ENCODE measurements at regions not wholly inside any gene's neighbourhood (a gene's known extent, or its start where the extent isn't known, plus 50 kb on each side); places are given as distances from the start of the nearest gene placed in this dataset.

DNA sequence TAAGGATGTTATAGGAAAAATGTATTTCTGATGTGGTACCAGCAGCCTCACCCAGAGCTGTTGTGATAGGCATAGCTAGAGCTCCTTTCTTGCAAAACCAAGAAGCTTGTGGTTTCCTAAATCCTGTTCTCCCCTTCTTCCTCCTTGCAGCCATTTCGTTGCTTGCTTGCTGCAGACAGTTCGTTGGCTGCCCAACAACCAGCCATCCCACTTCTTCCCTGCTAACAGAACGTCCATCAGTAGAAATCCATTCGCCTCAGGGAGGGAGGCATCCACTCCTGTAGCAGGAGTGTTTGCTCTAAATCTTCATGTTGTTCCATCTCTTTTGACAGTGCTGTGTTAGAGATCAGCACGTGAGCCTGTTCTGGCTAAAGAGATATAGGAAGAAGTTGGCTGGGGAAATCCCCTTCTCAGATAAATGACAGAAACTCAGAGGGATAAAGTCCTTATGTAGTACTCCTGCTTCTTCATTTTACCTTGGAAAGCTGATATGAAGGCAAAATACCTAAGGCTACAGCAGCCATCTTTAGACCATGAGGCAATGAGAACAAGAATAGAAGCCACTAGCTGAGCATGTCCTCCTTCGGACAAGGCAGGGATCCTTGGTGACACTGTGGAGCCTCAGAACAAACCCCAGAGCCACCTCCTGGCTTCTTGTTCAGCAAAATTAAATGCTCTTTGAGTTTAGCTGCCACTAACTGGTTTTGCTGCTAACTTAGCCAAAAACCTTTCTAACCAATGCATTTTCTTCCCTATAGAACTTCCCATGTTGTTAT, 68.4 kb upstream of the RELL1 start:
- no peak for ATAC-seq
- RAD21 ChIA-PET (ENCODE audit: low non-redundant PET in 1 of 2, low total read pairs in 2 of 2, uncharacterized antibody in 2 of 2, unreplicated experiment in 2 of 2): no interaction called here
- no peak overlapping the region for H3K4me3 ChIP-seq (replicated peaks in 1 of 2; ENCODE audit: low read depth in 1 of 2, low read length in 2 of 2)
- H3K9me2 ChIP-seq (ENCODE audit: insufficient read depth): no peaks in the 10 kb centered on the region
- BruUV-seq (replicated peaks): no TSS peak
- no peaks in the 10 kb centered on the region for H3K36me3 ChIP-seq (ENCODE audit: control insufficient read depth in 1 of 2, insufficient read depth in 2 of 2, low read length in 2 of 2)
- DNase-seq (ENCODE audit: low read depth, low spot score): no peak
- no peak overlapping the region for H3K27ac ChIP-seq (ENCODE audit: low read depth, low read length)
- H3K9ac ChIP-seq (ENCODE audit: low read length): no peak overlapping the region
- no peak overlapping the region for H3K4me2 ChIP-seq (ENCODE audit: low read length)
- H3K27me3 ChIP-seq (ENCODE audit: insufficient read depth, low read length): no peaks in the 10 kb centered on the region
- no peaks in the 10 kb centered on the region for H3K9me3 ChIP-seq (ENCODE audit: control insufficient read depth in 1 of 2, insufficient read depth in 1 of 2, low read depth in 1 of 2, low read length in 2 of 2)
- POLR2A ChIA-PET: no interaction called here
- no peaks in the 10 kb centered on the region for H3K79me2 ChIP-seq (ENCODE audit: insufficient read depth, low read length)
- intact Hi-C loops (cut with micrococcal nuclease): no loop called here
- no peaks in the 10 kb centered on the region for H4K20me1 ChIP-seq (ENCODE audit: insufficient read depth)
- H3K4me1 ChIP-seq (ENCODE audit: control insufficient read depth in 1 of 2, insufficient read depth in 2 of 2, low read length in 2 of 2): no peaks in the 10 kb centered on the region
- H2AFZ ChIP-seq (ENCODE audit: low read depth, low read length, poor library complexity, severe bottlenecking): no peak overlapping the region
- no peak for TF ChIP-seq POLR2AphosphoS5 (IDR thresholded peaks at IDR 0.05; ENCODE audit: low read depth, low read length)
- CTCF ChIA-PET: no interaction called here

GRCh38 chr4:37749398-37749988, 63.3 kb upstream of the RELL1 start:
- no peak overlapping the region for H3K27ac ChIP-seq (ENCODE audit: low read depth, low read length)
- H3K79me2 ChIP-seq (ENCODE audit: insufficient read depth, low read length): no peaks in the 10 kb centered on the region
- no peak for ATAC-seq
- no peak overlapping the region for H2AFZ ChIP-seq (ENCODE audit: low read depth, low read length, poor library complexity, severe bottlenecking)
- no peaks in the 10 kb centered on the region for H3K9me3 ChIP-seq (ENCODE audit: control insufficient read depth in 1 of 2, insufficient read depth in 1 of 2, low read depth in 1 of 2, low read length in 2 of 2)
- H3K4me2 ChIP-seq (ENCODE audit: low read length): no peak overlapping the region
- H3K27me3 ChIP-seq (ENCODE audit: insufficient read depth, low read length): no peaks in the 10 kb centered on the region
- no peaks in the 10 kb centered on the region for H3K9me2 ChIP-seq (ENCODE audit: insufficient read depth)
- TF ChIP-seq CEBPB (IDR thresholded peaks at IDR 0.05; ENCODE audit: low read depth): no peak
- TF ChIP-seq REST (IDR thresholded peaks at IDR 0.05; ENCODE audit: low read depth): no peak
- TF ChIP-seq, protein P1, sequence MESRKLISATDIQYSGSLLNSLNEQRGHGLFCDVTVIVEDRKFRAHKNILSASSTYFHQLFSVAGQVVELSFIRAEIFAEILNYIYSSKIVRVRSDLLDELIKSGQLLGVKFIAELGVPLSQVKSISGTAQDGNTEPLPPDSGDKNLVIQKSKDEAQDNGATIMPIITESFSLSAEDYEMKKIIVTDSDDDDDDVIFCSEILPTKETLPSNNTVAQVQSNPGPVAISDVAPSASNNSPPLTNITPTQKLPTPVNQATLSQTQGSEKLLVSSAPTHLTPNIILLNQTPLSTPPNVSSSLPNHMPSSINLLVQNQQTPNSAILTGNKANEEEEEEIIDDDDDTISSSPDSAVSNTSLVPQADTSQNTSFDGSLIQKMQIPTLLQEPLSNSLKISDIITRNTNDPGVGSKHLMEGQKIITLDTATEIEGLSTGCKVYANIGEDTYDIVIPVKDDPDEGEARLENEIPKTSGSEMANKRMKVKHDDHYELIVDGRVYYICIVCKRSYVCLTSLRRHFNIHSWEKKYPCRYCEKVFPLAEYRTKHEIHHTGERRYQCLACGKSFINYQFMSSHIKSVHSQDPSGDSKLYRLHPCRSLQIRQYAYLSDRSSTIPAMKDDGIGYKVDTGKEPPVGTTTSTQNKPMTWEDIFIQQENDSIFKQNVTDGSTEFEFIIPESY (IDR thresholded peaks at IDR 0.05; ENCODE audit: extremely low read depth, insufficient replicate concordance, low read length): no peak
- no peak for TF ChIP-seq EZH2phosphoT487 (IDR thresholded peaks at IDR 0.05; ENCODE audit: borderline replicate concordance)
- TF ChIP-seq POLR2A (IDR thresholded peaks at IDR 0.05; ENCODE audit: borderline replicate concordance, extremely low read depth, insufficient read depth, insufficient read length): no peak
- no peak for TF ChIP-seq SP1 (IDR thresholded peaks at IDR 0.05; ENCODE audit: low read depth)
- no peak for TF ChIP-seq CBX3 (IDR thresholded peaks at IDR 0.05; ENCODE audit: low read depth)
- no peak for TF ChIP-seq MAX (IDR thresholded peaks at IDR 0.05)
- TF ChIP-seq RAD21 (IDR thresholded peaks at IDR 0.05; ENCODE audit: low read depth): no peak
- TF ChIP-seq YY1 (IDR thresholded peaks at IDR 0.05; ENCODE audit: extremely low read depth, insufficient replicate concordance, low read depth, low read length): no peak
- no peak for TF ChIP-seq SRF (IDR thresholded peaks at IDR 0.05; ENCODE audit: low read depth)
- TF ChIP-seq EZH2 (IDR thresholded peaks at IDR 0.05): no peak
- no peak for TF ChIP-seq EGR1 (IDR thresholded peaks at IDR 0.05; ENCODE audit: low read depth)
- CTCF ChIA-PET: no interaction called here
- RAD21 ChIA-PET (ENCODE audit: low non-redundant PET in 1 of 2, low total read pairs in 2 of 2, uncharacterized antibody in 2 of 2, unreplicated experiment in 2 of 2): no interaction called here
- intact Hi-C loops (cut with micrococcal nuclease): no loop called here
- H3K36me3 ChIP-seq (ENCODE audit: control insufficient read depth in 1 of 2, insufficient read depth in 2 of 2, low read length in 2 of 2): no peaks in the 10 kb centered on the region
- no peak overlapping the region for H3K4me3 ChIP-seq (replicated peaks in 1 of 2; ENCODE audit: low read depth in 1 of 2, low read length in 2 of 2)
- no peak overlapping the region for H3K9ac ChIP-seq (ENCODE audit: low read length)
- no peaks in the 10 kb centered on the region for H4K20me1 ChIP-seq (ENCODE audit: insufficient read depth)
- no peak for DNase-seq (ENCODE audit: low read depth, low spot score)
- BruUV-seq (replicated peaks): no TSS peak
- POLR2A ChIA-PET: no interaction called here
- H3K4me1 ChIP-seq (ENCODE audit: control insufficient read depth in 1 of 2, insufficient read depth in 2 of 2, low read length in 2 of 2): no peaks in the 10 kb centered on the region
